ENCODE measurements at regions not wholly inside any gene's neighbourhood (a gene's known extent, or its start where the extent isn't known, plus 50 kb on each side); places are given as distances from the start of the nearest gene placed in this dataset. TPM values are rescaled to one million over a fixed set of nuclear protein-coding genes. Genes with fewer than 3 reads are reported as not detected.
"Not testable (repeated sequence)": the region's sequence is repeated elsewhere in the genome, so short reads cannot be mapped to it uniquely, and the experiment has no call there.

GRCh38 chrX:77389891-77390290 lies 57.3 kb upstream of the FGF16 start:
- Histone ChIP-seq H3K79me1 (replicated peaks; ENCODE audit: low read length, poor library complexity, severe bottlenecking) (no peaks in the 10 kb centered on the region), H2BK15ac (ENCODE audit: low read depth, poor library complexity, severe bottlenecking) (no peak overlapping the region), H4K91ac (ENCODE audit: low read length) (no peak overlapping the region), H2BK120ac (ENCODE audit: low read depth, low read length) (no peak overlapping the region), H3K36me3 (ENCODE audit: control insufficient read depth in 1 of 2, insufficient read depth in 2 of 2, low read depth in 1 of 2, low read length in 2 of 2) (no peaks in the 10 kb centered on the region), H2AK5ac (ENCODE audit: low read length, severe bottlenecking) (no peak overlapping the region), H3K9me3 (ENCODE audit: control insufficient read depth, low read length) (peaks cover 9% of the 10 kb centered on the region), H2BK5ac (ENCODE audit: low read depth, low read length, poor library complexity, severe bottlenecking) (no peak overlapping the region), H3K27me3 (ENCODE audit: control insufficient read depth in 1 of 2, insufficient read depth in 1 of 2, low read length in 2 of 2) (no peaks in the 10 kb centered on the region), H3K4ac (ENCODE audit: low read depth in 1 of 2, low read length in 2 of 2) (no peak overlapping the region), H3K4me2 (ENCODE audit: low read length, poor library complexity, severe bottlenecking) (no peak overlapping the region), H3K14ac (ENCODE audit: low read length in 2 of 2) (no peak overlapping the region), H2BK12ac (ENCODE audit: low read length in 2 of 2) (no peak overlapping the region), H3K23ac (ENCODE audit: low read length in 2 of 2) (no peak overlapping the region), H3K4me3 (ENCODE audit: insufficient read depth in 1 of 2, low read depth in 1 of 2, low read length in 2 of 2) (no peak overlapping the region), H3K4me1 (ENCODE audit: control insufficient read depth, insufficient read depth, low read depth, low read length) (no peaks in the 10 kb centered on the region), H4K8ac (ENCODE audit: low read length) (no peak overlapping the region), H3K9ac (ENCODE audit: low read length) (no peak overlapping the region), H3K27ac (ENCODE audit: low read length, poor library complexity, severe bottlenecking) (no peak overlapping the region), H2AFZ (ENCODE audit: low read depth, low read length) (no peak overlapping the region), H3K18ac (ENCODE audit: low read depth in 1 of 2, low read length in 2 of 2) (no peak overlapping the region)
- WGBS, result 94% methylated on average over 1 of the region's 2 CpGs
- no peak for DNase-seq

GRCh38 chrX:77390365-77390764 lies 56.8 kb upstream of the FGF16 start:
- 87% methylated on average over 7 of the region's 7 CpGs for WGBS
- H3K27me3 ChIP-seq (ENCODE audit: control insufficient read depth in 1 of 2, insufficient read depth in 1 of 2, low read length in 2 of 2); H2AK5ac ChIP-seq (ENCODE audit: low read length, severe bottlenecking); H3K79me1 ChIP-seq (replicated peaks; ENCODE audit: low read length, poor library complexity, severe bottlenecking); H3K4me1 ChIP-seq (ENCODE audit: control insufficient read depth, insufficient read depth, low read depth, low read length); H3K23ac ChIP-seq (ENCODE audit: low read length in 2 of 2); DNase-seq; H3K4me3 ChIP-seq (ENCODE audit: insufficient read depth in 1 of 2, low read depth in 1 of 2, low read length in 2 of 2); H3K14ac ChIP-seq (ENCODE audit: low read length in 2 of 2); H2BK120ac ChIP-seq (ENCODE audit: low read depth, low read length); H3K9me3 ChIP-seq (ENCODE audit: control insufficient read depth, low read length); H3K27ac ChIP-seq (ENCODE audit: low read length, poor library complexity, severe bottlenecking); H4K8ac ChIP-seq (ENCODE audit: low read length); H2AFZ ChIP-seq (ENCODE audit: low read depth, low read length); H2BK12ac ChIP-seq (ENCODE audit: low read length in 2 of 2); H4K91ac ChIP-seq (ENCODE audit: low read length); H2BK5ac ChIP-seq (ENCODE audit: low read depth, low read length, poor library complexity, severe bottlenecking); H3K4ac ChIP-seq (ENCODE audit: low read depth in 1 of 2, low read length in 2 of 2); H2BK15ac ChIP-seq (ENCODE audit: low read depth, poor library complexity, severe bottlenecking); H3K9ac ChIP-seq (ENCODE audit: low read length); H3K4me2 ChIP-seq (ENCODE audit: low read length, poor library complexity, severe bottlenecking); H3K36me3 ChIP-seq (ENCODE audit: control insufficient read depth in 1 of 2, insufficient read depth in 2 of 2, low read depth in 1 of 2, low read length in 2 of 2); H3K18ac ChIP-seq (ENCODE audit: low read depth in 1 of 2, low read length in 2 of 2): not testable (repeated sequence)

GRCh38 chrX:77396781-77397180 lies 50.4 kb upstream of the FGF16 start:
- Histone ChIP-seq H2AFZ (ENCODE audit: low read depth, low read length) (no peak overlapping the region), H3K4me3 (ENCODE audit: insufficient read depth in 1 of 2, low read depth in 1 of 2, low read length in 2 of 2) (no peak overlapping the region), H3K9me3 (ENCODE audit: control insufficient read depth, low read length) (no peaks in the 10 kb centered on the region), H3K18ac (ENCODE audit: low read depth in 1 of 2, low read length in 2 of 2) (no peak overlapping the region), H3K14ac (ENCODE audit: low read length in 2 of 2) (no peak overlapping the region), H3K4me1 (ENCODE audit: control insufficient read depth, insufficient read depth, low read depth, low read length) (no peaks in the 10 kb centered on the region), H2AK5ac (ENCODE audit: low read length, severe bottlenecking) (no peak overlapping the region), H3K27me3 (ENCODE audit: control insufficient read depth in 1 of 2, insufficient read depth in 1 of 2, low read length in 2 of 2) (no peaks in the 10 kb centered on the region), H3K4ac (ENCODE audit: low read depth in 1 of 2, low read length in 2 of 2) (no peak overlapping the region), H4K91ac (ENCODE audit: low read length) (no peak overlapping the region), H2BK15ac (ENCODE audit: low read depth, poor library complexity, severe bottlenecking) (no peak overlapping the region), H3K9ac (ENCODE audit: low read length) (no peak overlapping the region), H2BK12ac (ENCODE audit: low read length in 2 of 2) (no peak overlapping the region), H3K79me1 (replicated peaks; ENCODE audit: low read length, poor library complexity, severe bottlenecking) (no peaks in the 10 kb centered on the region), H3K23ac (ENCODE audit: low read length in 2 of 2) (no peak overlapping the region), H2BK5ac (ENCODE audit: low read depth, low read length, poor library complexity, severe bottlenecking) (no peak overlapping the region), H2BK120ac (ENCODE audit: low read depth, low read length) (no peak overlapping the region), H3K36me3 (ENCODE audit: control insufficient read depth in 1 of 2, insufficient read depth in 2 of 2, low read depth in 1 of 2, low read length in 2 of 2) (no peaks in the 10 kb centered on the region), H3K27ac (ENCODE audit: low read length, poor library complexity, severe bottlenecking) (no peak overlapping the region), H4K8ac (ENCODE audit: low read length) (no peak overlapping the region), H3K4me2 (ENCODE audit: low read length, poor library complexity, severe bottlenecking) (no peak overlapping the region)
- DNase-seq, result no peak
- no CpG with 5 or more reads among the region's 2 CpGs for WGBS

Small RNA genes in the stretch of these regions (small RNA-seq; reads per million reads assigned to genes)
- gene MIR325 (ENCODE audit: low read depth) (not detected), gene RNA5SP509 (ENCODE audit: low read depth) (not detected)

All from mesenchymal stem cell (in vitro differentiated cells and primary cell).